ENCODE measurements at regions not wholly inside any gene's neighbourhood (a gene's known extent, or its start where the extent isn't known, plus 50 kb on each side); places are given as distances from the start of the nearest gene placed in this dataset.
"Not testable (repeated sequence)": the region's sequence is repeated elsewhere in the genome, so short reads cannot be mapped to it uniquely, and the experiment has no call there.

GRCh38 chr10:23777153-23777552 is 338.3 kb downstream of the OTUD1 start:
- DNase-seq = no peak

DNA sequence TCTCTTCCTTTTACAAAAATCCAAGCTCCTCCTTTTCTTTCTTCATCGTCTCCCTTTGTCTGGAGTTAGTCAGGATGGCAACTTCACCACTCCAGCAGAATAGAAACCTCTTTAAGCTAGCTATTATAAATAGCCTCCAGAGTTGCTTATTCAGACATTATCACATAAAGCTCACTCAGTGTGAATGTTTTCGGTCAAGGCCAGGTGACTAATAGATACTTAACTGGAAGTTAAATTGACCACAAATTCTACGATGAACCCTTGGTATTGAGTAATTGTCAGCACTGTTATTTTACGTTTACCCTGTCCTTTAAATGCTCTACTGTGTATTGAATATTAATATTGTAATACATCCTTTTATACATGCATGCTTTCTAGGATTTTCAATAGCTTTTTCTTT is 340.4 kb downstream of the OTUD1 start:
- no peak for DNase-seq

DNA sequence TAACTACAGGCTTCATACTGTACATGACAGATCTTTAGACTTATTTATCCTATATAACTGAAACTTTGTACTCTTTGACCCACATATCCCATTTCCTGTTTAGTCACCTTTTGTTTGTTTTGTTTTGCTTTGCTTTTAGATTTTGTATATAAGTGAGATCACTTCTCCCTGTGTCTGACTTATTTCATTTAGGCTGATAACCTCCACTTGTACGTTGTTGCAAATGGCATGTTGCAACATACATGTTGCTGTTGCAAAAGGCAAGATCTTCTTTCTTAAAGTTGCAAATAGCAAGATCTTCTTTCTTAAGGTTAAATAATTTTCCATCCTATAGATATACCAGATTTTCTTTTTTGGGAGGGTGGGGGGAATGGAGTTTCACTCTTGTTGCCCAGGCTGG is 341.5 kb downstream of the OTUD1 start:
- no peak for DNase-seq

DNA sequence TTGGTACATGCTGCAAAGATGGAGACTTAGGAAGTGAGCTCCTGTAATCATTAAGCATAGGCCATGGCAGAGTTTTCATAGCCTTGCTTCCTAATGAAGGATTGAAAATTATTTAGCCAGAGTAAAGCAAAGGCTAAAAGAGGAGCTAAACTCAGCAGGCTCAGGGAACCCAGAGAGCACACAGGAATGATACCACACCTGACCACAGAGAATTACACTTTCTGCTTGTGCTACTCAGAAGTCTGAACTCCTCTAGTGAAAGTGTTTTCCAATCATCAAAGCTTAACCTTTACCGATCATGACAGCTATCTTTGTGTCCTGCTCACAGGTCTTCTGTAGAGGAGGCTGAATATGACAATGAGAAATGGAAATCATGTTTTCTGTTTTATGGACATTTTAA is 347.7 kb downstream of the OTUD1 start:
- DNase-seq = no peak

DNA sequence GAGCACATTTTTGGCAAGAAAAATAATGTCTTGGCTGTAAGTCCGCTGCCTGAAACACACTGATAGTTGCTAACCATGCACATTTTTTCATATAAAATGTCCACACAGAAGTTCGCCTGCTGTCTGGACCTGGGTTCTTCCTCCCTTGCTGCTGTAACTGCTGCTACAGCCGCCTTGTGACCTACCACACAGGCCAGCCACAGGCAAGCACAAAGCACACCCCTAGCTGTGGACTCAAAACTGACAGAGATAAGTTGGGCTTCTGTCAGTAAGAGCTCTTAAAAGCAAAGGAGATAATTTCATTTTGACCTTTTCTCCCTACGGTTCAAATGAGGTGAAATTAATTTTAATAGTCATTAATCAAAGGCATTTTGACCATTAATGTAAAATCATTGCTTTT is 354.7 kb downstream of the OTUD1 start:
- DNase-seq = no peak

DNA sequence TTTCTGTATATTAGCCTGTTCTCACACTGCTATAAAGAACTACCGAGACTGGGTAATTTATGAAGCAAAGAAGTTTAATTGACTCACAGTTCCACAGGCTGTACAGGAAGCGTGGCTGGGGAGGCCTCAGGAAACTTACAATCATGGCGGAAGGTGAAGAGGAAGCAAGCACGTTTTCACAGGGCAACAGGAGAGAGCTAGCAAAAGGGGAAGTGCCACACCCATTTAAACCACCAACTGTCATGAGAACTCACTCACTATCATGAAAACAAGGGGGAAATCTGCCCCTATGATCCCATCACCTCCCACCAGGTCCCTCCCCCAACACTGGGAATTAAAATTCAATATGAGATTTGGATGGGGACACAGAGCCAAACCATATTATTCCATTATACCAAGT is 358.6 kb downstream of the OTUD1 start:
- not testable (repeated sequence) for DNase-seq

DNA sequence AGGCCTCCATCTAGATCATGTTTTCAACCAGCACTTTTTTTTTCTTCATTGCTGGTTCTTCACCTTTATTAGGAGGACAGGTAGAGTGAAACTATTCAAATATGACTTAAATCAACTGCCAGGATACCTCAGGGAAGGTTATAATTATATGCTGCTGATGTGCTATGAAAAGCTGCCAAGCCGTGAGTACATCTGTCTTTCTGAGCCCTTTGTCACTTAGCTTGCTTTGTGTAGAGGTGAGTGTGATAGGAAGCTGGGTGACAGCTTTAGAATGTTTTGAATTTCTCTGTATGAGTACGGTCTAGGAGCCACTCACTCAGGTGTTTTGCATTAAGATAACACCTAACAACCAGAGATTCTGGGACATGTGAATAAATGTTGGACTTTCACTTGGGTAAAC is 365.2 kb downstream of the OTUD1 start:
- no peak for DNase-seq

DNA sequence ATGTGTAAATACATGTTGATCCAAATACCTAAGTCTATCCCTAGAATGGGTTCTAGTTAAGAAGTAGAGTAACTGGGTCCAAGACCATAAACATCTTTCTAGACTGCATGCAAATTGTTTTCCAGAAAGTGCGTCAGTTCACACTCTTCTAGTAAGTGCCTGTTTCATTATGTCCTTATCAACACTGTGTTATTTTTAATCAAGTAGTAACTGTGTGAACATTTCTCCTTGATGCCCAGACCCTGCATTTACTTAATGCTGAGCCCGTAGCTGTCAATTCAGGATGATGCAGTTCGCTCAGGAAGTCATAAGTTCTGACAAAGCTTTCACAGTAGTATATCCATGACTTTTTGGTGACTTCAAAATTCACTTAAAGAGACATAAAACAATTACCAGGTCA is 374.8 kb downstream of the OTUD1 start:
- no peak for DNase-seq

GRCh38 chr10:23818484-23818883 is 379.6 kb downstream of the OTUD1 start:
- DNase-seq = no peak

GRCh38 chr10:23820792-23821191 is 381.9 kb downstream of the OTUD1 start:
- DNase-seq = no peak

DNA sequence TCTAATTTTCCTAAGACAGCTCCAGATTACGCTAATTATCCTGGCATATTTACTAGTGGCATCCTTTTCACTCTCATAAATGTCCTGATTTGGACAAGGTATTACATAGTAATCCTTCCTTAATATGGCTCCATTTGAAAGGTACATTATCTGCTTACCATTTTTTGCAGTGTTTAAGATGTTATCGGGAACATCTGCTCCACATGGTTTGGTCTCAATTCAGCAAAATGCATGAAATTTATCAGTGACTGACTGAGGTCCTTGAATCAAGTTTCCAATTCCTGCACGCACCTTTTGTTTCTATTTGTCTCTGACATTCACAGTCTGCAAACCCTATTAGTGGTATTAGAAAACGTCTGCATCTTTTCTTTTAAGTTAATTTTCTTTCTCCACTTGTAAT is 384.1 kb upstream of the KIAA1217 start:
- DNase-seq = no peak

- no peak for DNase-seq
These were observed 382.5 kb upstream of the KIAA1217 start for GRCh38 chr10:23826421-23826820.

- DNase-seq = no peak
These were observed 379.4 kb upstream of the KIAA1217 start for GRCh38 chr10:23829556-23829955.

DNA sequence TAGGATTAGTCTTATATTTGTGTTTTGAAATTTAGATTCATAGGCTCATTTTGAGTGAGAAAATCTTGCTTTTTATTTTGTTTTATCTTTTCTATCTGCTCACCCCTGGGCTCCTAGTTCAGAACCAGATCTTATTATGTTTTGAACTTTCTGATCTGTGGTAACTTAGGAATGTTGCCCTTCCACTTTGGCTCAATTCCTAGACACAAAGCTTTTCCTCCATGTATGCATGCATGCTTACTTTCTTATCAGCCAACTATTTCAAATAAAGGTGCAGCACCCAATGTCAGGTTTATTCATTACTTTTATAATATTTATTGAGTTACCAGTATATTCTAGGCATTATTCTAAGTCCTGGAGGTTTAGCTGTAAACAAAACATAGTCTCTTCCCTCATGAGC is 374.8 kb upstream of the KIAA1217 start:
- DNase-seq = no peak

- DNase-seq = no peak
These were observed 358.3 kb upstream of the KIAA1217 start for GRCh38 chr10:23850631-23851030.

- DNase-seq = no peak
These were observed 349.3 kb upstream of the KIAA1217 start for GRCh38 chr10:23859598-23859997.

GRCh38 chr10:23864631-23865147 is 344.2 kb upstream of the KIAA1217 start:
- no peak for DNase-seq

DNA sequence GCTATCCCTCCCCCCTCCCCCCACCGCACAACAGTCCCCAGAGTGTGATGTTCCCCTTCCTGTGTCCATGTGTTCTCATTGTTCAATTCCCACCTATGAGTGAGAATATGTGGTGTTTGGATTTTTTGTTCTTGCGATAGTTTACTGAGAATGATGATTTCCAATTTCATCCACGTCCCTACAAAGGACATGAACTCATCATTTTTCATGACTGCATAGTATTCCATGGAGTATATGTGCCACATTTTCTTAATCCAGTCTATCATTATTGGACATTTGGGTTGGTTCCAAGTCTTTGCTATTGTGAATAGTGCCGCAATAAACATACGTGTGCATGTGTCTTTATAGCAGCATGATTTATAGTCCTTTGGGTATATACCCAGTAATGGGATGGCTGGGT is 342.0 kb upstream of the KIAA1217 start:
- not testable (repeated sequence) for DNase-seq

DNA sequence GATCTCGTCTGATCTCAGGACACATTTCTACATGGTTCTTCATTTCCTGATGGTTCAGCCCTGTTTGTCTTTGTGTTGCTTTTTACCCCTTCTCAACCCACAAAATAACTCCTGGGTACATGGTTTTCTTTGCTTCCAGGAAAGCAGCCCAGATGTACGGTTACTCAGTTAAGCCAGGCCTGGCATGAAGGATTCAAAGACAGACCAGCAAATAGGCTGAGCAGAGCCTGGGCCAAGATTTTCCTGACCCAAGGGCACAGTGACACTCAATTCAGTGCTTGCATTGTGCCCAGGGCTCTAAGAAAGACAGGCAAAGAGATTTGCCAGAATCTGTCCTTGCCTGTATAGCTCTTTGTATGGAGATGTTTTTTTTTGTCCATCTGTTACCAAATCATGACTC is 340.8 kb upstream of the KIAA1217 start:
- no peak for DNase-seq

DNA sequence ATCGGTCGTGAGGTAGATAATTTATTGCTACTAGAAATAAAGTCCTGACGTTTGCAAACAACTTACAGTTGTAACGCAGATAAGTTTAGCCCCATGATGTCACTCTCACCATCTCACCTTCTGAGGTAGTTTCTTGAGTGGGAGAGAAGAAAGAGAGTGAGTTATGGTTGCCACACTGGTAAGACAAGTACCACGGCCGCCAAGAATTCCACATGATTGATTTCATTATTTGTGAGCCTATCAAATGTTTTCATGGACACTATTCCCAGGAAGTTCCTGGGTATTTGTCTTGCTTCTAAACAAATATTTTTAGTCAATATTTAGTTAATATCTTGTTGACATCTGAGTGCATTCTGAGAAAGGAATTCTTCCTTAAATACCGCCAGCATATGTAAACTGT is 339.4 kb upstream of the KIAA1217 start:
- DNase-seq = no peak

- no peak for DNase-seq
These were observed 338.9 kb upstream of the KIAA1217 start for GRCh38 chr10:23869996-23870395.

DNA sequence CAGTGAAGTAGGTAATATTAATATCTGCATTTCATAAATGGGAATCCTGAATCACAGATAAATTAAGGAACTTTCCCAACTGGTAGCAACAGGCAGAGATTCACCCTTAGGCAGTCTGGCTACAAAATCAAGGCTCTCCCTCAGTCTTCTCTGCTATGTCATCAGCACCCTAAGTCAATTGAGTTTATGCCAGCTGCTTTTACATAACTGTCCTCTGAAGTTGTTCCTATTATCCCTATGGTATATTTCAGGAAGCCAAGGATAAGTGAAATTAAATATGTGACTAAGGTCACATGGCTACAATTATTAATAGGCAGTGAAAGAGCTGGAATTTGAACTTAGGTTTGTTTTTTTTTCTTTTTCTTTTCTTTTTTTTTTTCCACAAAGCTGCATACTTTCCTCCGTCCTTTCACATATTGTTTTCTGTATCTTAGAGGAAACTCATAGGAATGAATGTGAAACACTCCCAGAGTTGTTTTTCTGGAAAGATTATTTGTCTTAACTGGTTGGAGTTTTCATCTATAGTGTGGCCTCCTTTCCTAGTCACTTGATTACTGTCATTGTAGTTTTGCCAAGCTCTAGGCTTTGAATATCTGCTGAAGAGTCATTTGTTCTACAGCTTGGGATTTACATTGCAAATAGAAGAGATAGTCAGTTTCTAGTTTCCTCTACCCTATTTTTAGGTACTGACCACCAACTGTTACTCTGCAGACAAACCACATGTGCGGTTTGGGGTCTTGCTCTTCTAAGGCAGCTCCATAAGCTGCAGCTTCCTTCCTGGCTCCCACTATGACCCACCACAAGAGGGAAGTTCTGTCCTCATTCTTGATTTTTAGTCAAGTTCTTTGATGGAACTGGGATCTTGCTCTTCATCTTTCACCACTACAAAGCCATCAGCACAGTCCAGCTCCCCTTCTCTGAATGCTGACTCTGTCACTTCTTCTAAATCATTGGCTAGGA is 338.0 kb upstream of the KIAA1217 start:
- no peak for DNase-seq

- no peak for DNase-seq
These were observed 336.6 kb upstream of the KIAA1217 start for GRCh38 chr10:23872290-23872689.

GRCh38 chr10:23877791-23878320 is 331.1 kb upstream of the KIAA1217 start:
- no peak for DNase-seq
